Colonic mucosa (tissue), 4 donors: ENCODE measurements at regions not wholly inside any gene's neighbourhood (a gene's known extent, or its start where the extent isn't known, plus 50 kb on each side); places are given as distances from the start of the nearest gene placed in this dataset.

Source experiments
- DNase-seq: peaks from one replicate; pipeline ENCODE4 v3.0.0-alpha.2; 2020
- H3K27ac ChIP-seq: fragments of 200-600 bp; one replicate; pipeline ENCODE4 v1.8.0; 2021
- H3K27me3 ChIP-seq: fragments of 200-600 bp; one replicate; pipeline ENCODE4 v1.8.0; 2021
- H3K36me3 ChIP-seq: fragments of 200-600 bp; one replicate; pipeline ENCODE4 v1.8.0; 2021
- H3K4me1 ChIP-seq: fragments of 200-600 bp; one replicate; pipeline ENCODE4 v1.8.0; 2021; ENCODE audit warnings: mild to moderate bottlenecking
- H3K4me3 ChIP-seq: fragments of 200-600 bp; one replicate; pipeline ENCODE4 v1.8.0; 2021
- H3K9ac ChIP-seq, 2 donors: one replicate each; pipeline ENCODE4 v1.7.0; 2013; ENCODE audit warnings: control low read depth in 2 of 2, low read depth in 2 of 2, low read length in 2 of 2
- H3K9me3 ChIP-seq: fragments of 200-600 bp; one replicate; pipeline ENCODE4 v1.8.0; 2021
- CTCF ChIP-seq: fragments of 200-600 bp; IDR thresholded peaks from one replicate; pipeline ENCODE4 v1.8.0; 2022; ENCODE audit warnings: antibody characterized with exemption, mild to moderate bottlenecking
- intact Hi-C: fragments of 100-400 bp; cut with DNase I; formaldehyde crosslinking; loops from one replicate; pipeline ENCODE4 v1.14.1; 2022
- donor health status: healthy.
- donor health status: DM: no; HTN: no; CAD: no.
- donor health status: DM: no; HTN: no; CAD: no.

GRCh38 chr2:15829985-15830384, 110.4 kb upstream of the MYCN start:
- intact Hi-C loops: no loop called here
- H3K27me3 ChIP-seq: no peaks in the 10 kb centered on the region
- no peak overlapping the region for H3K27ac ChIP-seq
- no peaks in the 10 kb centered on the region for H3K36me3 ChIP-seq
- H3K4me1 ChIP-seq: no peaks in the 10 kb centered on the region
- TF ChIP-seq CTCF: no peak
- no peak overlapping the region for H3K9ac ChIP-seq
- DNase-seq: no peak
- H3K9me3 ChIP-seq: no peaks in the 10 kb centered on the region
- H3K4me3 ChIP-seq: no peak overlapping the region

- Histone ChIP-seq H3K36me3 (no peaks in the 10 kb centered on the region), H3K27ac (no peak overlapping the region), H3K9ac (no peak overlapping the region), H3K4me1 (no peaks in the 10 kb centered on the region), H3K27me3 (no peaks in the 10 kb centered on the region), H3K9me3 (no peaks in the 10 kb centered on the region), H3K4me3 (no peak overlapping the region)
- DNase-seq: no peak
- TF ChIP-seq CTCF: no peak
- intact Hi-C loops: no loop called here
Measured at GRCh38 chr2:15830937-15831549, 109.3 kb upstream of the MYCN start.

- Histone ChIP-seq H3K9ac (no peak overlapping the region), H3K4me3 (no peak overlapping the region), H3K27me3 (no peaks in the 10 kb centered on the region), H3K36me3 (no peaks in the 10 kb centered on the region), H3K9me3 (no peaks in the 10 kb centered on the region), H3K27ac (no peak overlapping the region), H3K4me1 (no peaks in the 10 kb centered on the region)
- TF ChIP-seq CTCF: no peak
- DNase-seq: no peak
- intact Hi-C loops: no loop called here
Measured at GRCh38 chr2:15832030-15832709, 108.2 kb upstream of the MYCN start.

DNA sequence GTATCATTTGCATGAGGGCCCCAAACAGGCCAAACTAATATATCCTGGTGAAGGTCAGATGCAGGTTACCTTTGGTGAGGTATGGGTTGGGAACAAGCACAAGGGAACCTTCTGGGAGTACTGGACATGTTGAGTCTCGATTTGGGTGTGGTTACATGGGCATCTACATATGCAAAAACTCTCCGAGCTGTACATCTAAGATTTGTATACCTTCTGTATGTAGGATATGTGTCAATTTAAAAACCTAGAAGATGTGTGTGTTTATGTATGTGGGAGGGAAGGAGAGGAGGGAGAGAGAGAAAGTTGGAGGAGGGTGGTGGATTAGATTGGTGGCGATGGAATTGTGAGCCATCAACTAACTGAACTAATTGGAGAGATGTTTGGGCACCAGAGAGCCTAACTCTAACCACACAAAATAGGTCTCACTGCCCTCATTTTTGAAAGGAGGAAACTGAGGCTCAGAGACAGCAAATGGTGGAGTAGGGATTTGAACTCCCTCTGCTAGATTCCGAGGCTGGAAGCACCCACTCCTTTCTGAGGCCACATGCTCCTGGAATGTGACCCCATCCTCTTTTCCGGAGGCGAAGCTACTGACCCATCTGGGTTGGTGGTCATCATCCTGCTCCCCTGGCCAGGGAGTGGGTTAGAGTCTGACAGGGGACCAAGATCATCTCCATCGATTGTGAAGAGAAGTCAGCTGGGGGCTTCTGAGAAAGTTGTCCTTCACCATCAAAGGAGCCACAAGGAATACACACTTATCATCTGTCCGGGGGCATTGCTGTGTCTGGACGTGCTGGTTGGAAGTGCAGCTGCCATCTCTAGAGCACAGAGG, 107.3 kb upstream of the MYCN start:
- no peak for DNase-seq

GRCh38 chr2:15833731-15834130, 106.6 kb upstream of the MYCN start:
- intact Hi-C loops: no loop called here
- no peaks in the 10 kb centered on the region for H3K36me3 ChIP-seq
- no peaks in the 10 kb centered on the region for H3K9me3 ChIP-seq
- no peak for TF ChIP-seq CTCF
- no peak for DNase-seq
- no peaks in the 10 kb centered on the region for H3K4me1 ChIP-seq
- no peaks in the 10 kb centered on the region for H3K27me3 ChIP-seq
- H3K9ac ChIP-seq: no peak overlapping the region
- no peak overlapping the region for H3K4me3 ChIP-seq
- H3K27ac ChIP-seq: no peak overlapping the region

More for the DNA sequence above, 107.3 kb upstream of the MYCN start:
- TF ChIP-seq CTCF: no peak
- no peak overlapping the region for H3K27ac ChIP-seq
- H3K27me3 ChIP-seq: no peaks in the 10 kb centered on the region
- no peaks in the 10 kb centered on the region for H3K4me1 ChIP-seq
- H3K4me3 ChIP-seq: no peak overlapping the region
- no peaks in the 10 kb centered on the region for H3K9me3 ChIP-seq
- H3K36me3 ChIP-seq: no peaks in the 10 kb centered on the region
- intact Hi-C loops: no loop called here
- no peak overlapping the region for H3K9ac ChIP-seq
